22Rv1 (cell line): ENCODE measurements at regions not wholly inside any gene's neighbourhood (a gene's known extent, or its start where the extent isn't known, plus 50 kb on each side); places are given as distances from the start of the nearest gene placed in this dataset.

ENCODE experiments used
- CTCF ChIP-seq: fragments of 450-650 bp; IDR thresholded peaks from 2 replicates; pipeline ENCODE4 v1.5.1; 2017; ENCODE audit warnings: mild to moderate bottlenecking
- ZFX ChIP-seq: fragments of 450-650 bp; IDR thresholded peaks from 2 replicates; pipeline ENCODE4 v1.6.1; 2017; ENCODE audit warnings: antibody characterized with exemption, borderline replicate concordance

GRCh38 chr4:18109676-18110075 is 88.1 kb upstream of the LCORL start:
- no peak for TF ChIP-seq CTCF
- no peak for TF ChIP-seq ZFX
